Coronary artery (tissue), 2 donors: ENCODE measurements at regions not wholly inside any gene's neighbourhood (a gene's known extent, or its start where the extent isn't known, plus 50 kb on each side); places are given as distances from the start of the nearest gene placed in this dataset.
"Not testable (repeated sequence)": the region's sequence is repeated elsewhere in the genome, so short reads cannot be mapped to it uniquely, and the experiment has no call there.

Source experiments
- DNase-seq: peaks from one replicate; pipeline ENCODE4 v3.0.0-alpha.2; 2017; ENCODE audit warnings: low spot score
- H3K27ac ChIP-seq, 2 donors: fragments of 200-600 bp; sonication (generic); one replicate each; pipeline ENCODE4 v1.5.1; 2016 to 2019
- H3K4me3 ChIP-seq: fragments of 200-600 bp; sonication (generic); 2 replicates; pipeline ENCODE4 v1.5.1; 2016; ENCODE audit warnings: mild to moderate bottlenecking, moderate library complexity
- CTCF ChIP-seq: fragments of 200-600 bp; sonication (generic); IDR thresholded peaks from one replicate; pipeline ENCODE4 v1.5.1; 2019; ENCODE audit warnings: antibody characterized with exemption

GRCh38 chr6:115467726-115468125 is 593.0 kb downstream of the FRK start:
- no peak for TF ChIP-seq CTCF
- no peak overlapping the region for H3K4me3 ChIP-seq
- DNase-seq, result no peak
- H3K27ac ChIP-seq, result no peak overlapping the region

GRCh38 chr6:115460913-115461312 is 599.8 kb downstream of the FRK start:
- TF ChIP-seq CTCF, result no peak
- no peak overlapping the region for H3K4me3 ChIP-seq
- H3K27ac ChIP-seq, result no peak overlapping the region
- DNase-seq, result no peak

- no peak for DNase-seq
- TF ChIP-seq CTCF, result no peak
- Histone ChIP-seq H3K4me3 (no peak overlapping the region), H3K27ac (no peak overlapping the region)
These were observed 603.8 kb downstream of the FRK start for GRCh38 chr6:115456848-115457247.

GRCh38 chr6:115443825-115444478 is 616.7 kb downstream of the FRK start:
- DNase-seq, result no peak
- no peak overlapping the region for H3K4me3 ChIP-seq
- TF ChIP-seq CTCF, result no peak
- H3K27ac ChIP-seq, result no peak overlapping the region

- DNase-seq, result no peak
- Histone ChIP-seq H3K27ac (no peak overlapping the region), H3K4me3 (no peak overlapping the region)
- no peak for TF ChIP-seq CTCF
These were observed 618.4 kb downstream of the FRK start for GRCh38 chr6:115442323-115442722.

- no peak for DNase-seq
- no peak overlapping the region for H3K4me3 ChIP-seq
- TF ChIP-seq CTCF, result no peak
- no peak overlapping the region for H3K27ac ChIP-seq
These were observed 619.0 kb downstream of the FRK start for GRCh38 chr6:115441651-115442050.

- no peak for TF ChIP-seq CTCF
- DNase-seq, result no peak
- H3K27ac ChIP-seq, result no peak overlapping the region
- H3K4me3 ChIP-seq, result no peak overlapping the region
These were observed 645.3 kb downstream of the FRK start for GRCh38 chr6:115415378-115415777.

- not testable (repeated sequence) for H3K27ac ChIP-seq, H3K4me3 ChIP-seq, DNase-seq
These were observed 645.8 kb downstream of the FRK start for GRCh38 chr6:115414916-115415315.
